Activated CD8-positive, alpha-beta memory T cell treated with anti-CD3 and anti-CD28 coated beads, Interleukin-2, amount 10 ng/mL, durations not matched to agents 7 days and 5 days (primary cell): ENCODE measurements at regions not wholly inside any gene's neighbourhood (a gene's known extent, or its start where the extent isn't known, plus 50 kb on each side); places are given as distances from the start of the nearest gene placed in this dataset.

Experiments
- ATAC-seq: fragments of 150-1000 bp; cut with Tn5 transposase; one replicate; pipeline ENCODE4 v1.10.0; 2021; ENCODE audit warnings: moderate library complexity
- CTCF ChIA-PET: fragments of 350-600 bp; sonication (Branson Sonifier 250); formaldehyde crosslinking; loops from one replicate; lab custom pipeline; 2021; ENCODE audit warnings: antibody characterized with exemption; lab: Charles Lee
- DNase-seq: peaks from one replicate; pipeline ENCODE4 v3.0.0-alpha.2; 2020
- H3K27ac Mint-ChIP-seq: one replicate; pipeline ENCODE4 v1.8.0; 2021; ENCODE audit warnings: mild to moderate bottlenecking, mixed read lengths
- H3K27me3 Mint-ChIP-seq: one replicate; pipeline ENCODE4 v1.8.0; 2021; ENCODE audit warnings: mixed read lengths
- H3K36me3 Mint-ChIP-seq: one replicate; pipeline ENCODE4 v1.8.0; 2021; ENCODE audit warnings: mild to moderate bottlenecking, mixed read lengths
- H3K4me1 Mint-ChIP-seq: one replicate; pipeline ENCODE4 v1.8.0; 2021; ENCODE audit warnings: mixed read lengths
- H3K4me3 Mint-ChIP-seq: one replicate; pipeline ENCODE4 v1.8.0; 2021; ENCODE audit warnings: mild to moderate bottlenecking, moderate library complexity, mixed read lengths
- H3K9me3 Mint-ChIP-seq: one replicate; pipeline ENCODE4 v1.8.0; 2022; ENCODE audit warnings: low read depth, mixed read lengths

DNA sequence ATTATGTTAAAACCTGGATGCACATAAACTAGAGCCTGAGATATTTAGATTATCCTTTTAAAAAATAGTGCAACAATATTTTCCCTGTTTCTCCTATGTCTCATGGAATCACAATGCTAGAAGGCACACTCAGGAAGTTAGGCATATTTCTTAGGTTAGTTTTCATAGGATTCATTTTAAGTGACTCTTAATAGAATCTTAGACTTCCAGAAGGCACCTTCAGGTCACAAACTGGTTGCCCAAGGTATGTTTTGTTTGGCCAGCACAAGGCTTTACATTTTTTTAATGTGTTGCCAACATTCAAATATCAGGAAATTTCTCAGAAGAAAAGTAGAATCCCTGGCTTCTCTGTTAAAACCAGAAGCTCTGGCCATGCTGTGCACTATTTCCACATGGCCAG lies 129.3 kb downstream of the LNPK start:
- H3K9me3 Mint-ChIP-seq: no peaks in the 10 kb centered on the region
- ATAC-seq: no peak
- CTCF ChIA-PET: no interaction called here
- H3K27me3 Mint-ChIP-seq: peaks cover 28% of the 10 kb centered on the region
- no peak overlapping the region for H3K4me3 Mint-ChIP-seq
- no peak for DNase-seq
- no peaks in the 10 kb centered on the region for H3K4me1 Mint-ChIP-seq
- H3K27ac Mint-ChIP-seq: no peak overlapping the region
- H3K36me3 Mint-ChIP-seq: no peaks in the 10 kb centered on the region

DNA sequence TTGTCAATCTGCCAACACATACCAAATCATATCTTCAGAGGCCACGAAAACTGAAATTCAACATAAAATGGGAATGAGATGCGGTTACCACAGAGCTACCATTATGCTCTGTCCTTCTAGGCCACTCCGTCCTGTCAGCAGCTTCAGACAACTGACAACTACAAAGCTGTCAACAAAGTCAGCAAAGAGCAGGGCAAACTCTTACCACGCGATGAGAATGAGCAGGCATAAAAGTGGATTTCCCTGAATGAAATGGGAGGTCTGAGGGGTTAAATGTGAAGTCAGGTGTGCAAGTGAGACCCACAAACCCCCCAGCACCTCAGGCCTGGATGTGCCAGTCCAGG lies 130.1 kb downstream of the LNPK start:
- Mint-ChIP-seq H3K4me3 (no peak overlapping the region), H3K4me1 (no peaks in the 10 kb centered on the region), H3K27me3 (peaks cover 28% of the 10 kb centered on the region), H3K27ac (no peak overlapping the region), H3K9me3 (no peaks in the 10 kb centered on the region), H3K36me3 (no peaks in the 10 kb centered on the region)
- CTCF ChIA-PET: no interaction called here
- no peak for DNase-seq
- no peak for ATAC-seq

DNA sequence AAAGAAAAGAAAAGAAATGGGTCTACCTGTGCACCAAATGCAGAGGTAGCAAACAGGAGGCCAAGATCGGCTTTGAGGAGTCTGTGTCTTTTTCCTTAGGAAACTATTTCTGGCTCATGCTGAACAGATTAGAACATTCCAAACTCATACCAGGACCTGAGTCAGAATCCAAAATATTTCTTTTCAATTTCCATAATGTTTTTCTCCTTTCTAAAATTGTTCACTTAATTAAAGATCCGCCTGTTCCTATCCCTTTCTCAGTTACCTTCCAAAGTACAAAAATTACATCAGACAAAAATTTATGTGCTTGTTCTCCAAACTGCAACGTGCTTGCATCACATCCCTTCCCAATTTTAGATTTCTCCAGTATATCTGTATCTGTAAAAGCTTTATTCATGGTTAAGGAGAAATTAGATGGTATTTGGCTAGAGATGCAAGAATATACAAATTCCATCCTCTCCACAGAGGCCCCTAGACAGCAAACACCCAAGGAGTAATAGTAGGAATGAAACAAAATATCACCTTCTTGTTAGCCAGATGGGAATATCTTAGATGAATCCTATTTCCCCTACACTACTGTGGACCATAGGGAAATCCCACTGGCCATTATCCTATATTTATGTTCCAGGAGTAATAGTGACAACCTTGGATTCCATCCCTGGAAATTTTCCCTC lies 130.6 kb downstream of the LNPK start:
- CTCF ChIA-PET: no interaction called here
- H3K4me1 Mint-ChIP-seq: no peaks in the 10 kb centered on the region
- DNase-seq: no peak
- H3K36me3 Mint-ChIP-seq: no peaks in the 10 kb centered on the region
- no peak overlapping the region for H3K27ac Mint-ChIP-seq
- ATAC-seq: no peak
- no peak overlapping the region for H3K4me3 Mint-ChIP-seq
- peaks cover 28% of the 10 kb centered on the region for H3K27me3 Mint-ChIP-seq
- H3K9me3 Mint-ChIP-seq: no peaks in the 10 kb centered on the region

DNA sequence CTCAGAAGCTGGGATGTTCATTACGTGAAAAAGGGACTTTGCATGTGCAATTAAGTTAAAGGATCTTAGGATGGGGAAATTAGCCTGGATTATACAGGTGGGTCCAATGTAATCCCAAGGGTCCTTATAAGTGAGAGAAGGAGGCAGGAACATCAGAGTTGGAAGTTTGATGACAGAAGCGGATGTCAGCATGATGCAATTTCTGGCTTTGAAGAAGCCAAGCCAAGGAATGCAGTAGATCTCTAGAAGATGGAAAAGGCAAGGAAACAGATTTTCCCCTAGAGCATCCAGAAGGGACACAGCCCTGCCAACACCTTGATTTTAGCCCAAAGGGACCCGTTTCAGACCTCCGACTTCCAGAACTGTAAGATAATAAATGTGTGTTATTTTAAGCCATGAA lies 136.4 kb downstream of the LNPK start:
- H3K4me1 Mint-ChIP-seq: no peaks in the 10 kb centered on the region
- no peak overlapping the region for H3K4me3 Mint-ChIP-seq
- H3K36me3 Mint-ChIP-seq: no peaks in the 10 kb centered on the region
- no peak overlapping the region for H3K27ac Mint-ChIP-seq
- no peaks in the 10 kb centered on the region for H3K9me3 Mint-ChIP-seq
- DNase-seq: no peak
- peaks cover 5% of the 10 kb centered on the region for H3K27me3 Mint-ChIP-seq
- ATAC-seq: no peak
- CTCF ChIA-PET: no interaction called here

DNA sequence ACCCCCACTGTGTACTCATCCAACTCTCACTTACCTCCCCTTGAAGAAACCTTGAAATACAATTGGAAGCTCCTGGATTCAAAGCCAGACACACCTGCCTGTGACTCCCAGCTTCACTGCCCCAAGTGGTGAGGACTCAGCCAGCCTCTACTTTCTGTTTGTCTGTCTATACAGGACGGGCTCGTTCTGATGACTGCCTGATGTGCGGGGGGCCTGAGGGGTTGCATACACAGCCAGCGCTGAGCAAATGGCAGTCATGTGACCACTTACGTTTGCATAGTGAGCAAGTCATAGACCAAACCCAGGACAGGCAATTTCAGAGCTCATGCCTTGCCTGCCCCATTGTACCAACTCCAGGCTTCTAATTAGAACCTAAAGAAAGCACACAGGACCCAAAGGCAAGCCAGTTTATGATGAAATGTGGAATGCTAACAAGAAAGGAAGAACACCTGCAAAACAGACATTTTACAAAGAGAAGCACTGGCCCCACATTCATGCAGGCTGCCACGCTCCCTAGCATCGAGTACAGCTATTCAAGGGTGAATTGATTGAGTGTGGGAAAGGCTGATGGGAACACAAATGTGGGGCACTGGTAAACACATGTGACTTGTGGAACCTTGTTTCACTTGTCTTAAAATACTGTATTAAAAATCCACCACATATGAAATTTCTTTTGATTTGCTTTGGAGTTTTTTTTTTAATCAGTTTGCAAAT lies 137.8 kb downstream of the LNPK start:
- CTCF ChIA-PET: no interaction called here
- no peaks in the 10 kb centered on the region for H3K4me1 Mint-ChIP-seq
- H3K27ac Mint-ChIP-seq: no peak overlapping the region
- ATAC-seq (no peak), DNase-seq (no peak)
- no peaks in the 10 kb centered on the region for H3K9me3 Mint-ChIP-seq
- peaks cover 2% of the 10 kb centered on the region for H3K27me3 Mint-ChIP-seq
- no peak overlapping the region for H3K4me3 Mint-ChIP-seq
- no peaks in the 10 kb centered on the region for H3K36me3 Mint-ChIP-seq

DNA sequence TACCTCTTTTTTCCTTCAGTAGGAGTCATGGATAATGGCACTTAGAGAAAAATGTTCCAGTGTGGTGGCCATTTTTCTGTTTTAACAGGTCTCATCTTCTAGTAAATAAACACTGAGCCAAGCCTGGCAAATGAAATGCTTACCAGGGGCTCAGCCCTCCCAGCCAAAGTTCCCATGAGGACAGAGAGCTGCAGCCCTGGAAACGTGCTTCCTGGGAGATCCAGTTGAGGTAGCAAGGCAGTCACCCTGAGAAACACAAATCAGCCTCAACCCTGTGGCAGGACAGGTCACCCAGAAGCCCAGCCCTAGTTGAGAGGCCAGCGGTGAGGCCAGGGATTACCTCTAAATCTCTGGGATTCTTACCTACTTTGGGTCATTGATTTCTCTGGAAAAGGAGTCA lies 140.1 kb downstream of the LNPK start:
- ATAC-seq (no peak), DNase-seq (no peak)
- no peaks in the 10 kb centered on the region for H3K4me1 Mint-ChIP-seq
- no peaks in the 10 kb centered on the region for H3K36me3 Mint-ChIP-seq
- peaks cover 2% of the 10 kb centered on the region for H3K27me3 Mint-ChIP-seq
- H3K4me3 Mint-ChIP-seq: no peak overlapping the region
- no peaks in the 10 kb centered on the region for H3K9me3 Mint-ChIP-seq
- CTCF ChIA-PET: no interaction called here
- H3K27ac Mint-ChIP-seq: no peak overlapping the region

DNA sequence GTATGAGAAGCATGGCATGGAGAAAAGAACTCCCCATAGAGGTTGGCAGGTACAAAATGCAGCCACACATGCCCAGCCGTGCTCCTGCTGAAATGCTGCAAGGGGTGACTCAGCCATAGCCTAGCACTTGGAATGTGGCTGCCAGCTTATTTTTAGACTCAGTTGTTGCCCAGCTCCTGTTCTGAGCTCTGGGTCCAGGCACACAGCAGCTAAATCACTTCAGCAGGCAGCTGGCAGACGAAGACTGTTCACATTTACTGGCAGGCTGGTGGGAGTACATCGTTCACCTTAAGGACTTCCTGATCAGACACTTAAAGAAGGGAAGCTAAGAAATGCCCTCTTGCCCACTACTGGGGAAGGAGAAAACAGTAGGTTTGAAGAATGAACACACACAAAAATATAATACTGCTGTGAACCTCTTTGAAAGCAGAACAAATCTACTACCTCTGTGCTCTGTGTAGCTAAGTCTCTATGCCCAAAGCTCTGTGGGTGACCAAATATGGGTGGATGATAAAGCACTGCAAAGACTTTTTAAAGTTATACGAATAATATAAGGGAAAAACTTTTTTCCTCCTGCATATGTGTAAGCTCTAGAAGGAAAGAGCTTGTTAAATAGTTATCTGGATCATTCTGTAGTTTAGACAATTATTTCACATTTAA lies 146.1 kb downstream of the LNPK start:
- peaks cover 9% of the 10 kb centered on the region for H3K27me3 Mint-ChIP-seq
- H3K4me3 Mint-ChIP-seq: no peak overlapping the region
- ATAC-seq (no peak), DNase-seq (no peak)
- no peaks in the 10 kb centered on the region for H3K9me3 Mint-ChIP-seq
- no peak overlapping the region for H3K27ac Mint-ChIP-seq
- no peaks in the 10 kb centered on the region for H3K4me1 Mint-ChIP-seq
- CTCF ChIA-PET: no interaction called here
- H3K36me3 Mint-ChIP-seq: no peaks in the 10 kb centered on the region

DNA sequence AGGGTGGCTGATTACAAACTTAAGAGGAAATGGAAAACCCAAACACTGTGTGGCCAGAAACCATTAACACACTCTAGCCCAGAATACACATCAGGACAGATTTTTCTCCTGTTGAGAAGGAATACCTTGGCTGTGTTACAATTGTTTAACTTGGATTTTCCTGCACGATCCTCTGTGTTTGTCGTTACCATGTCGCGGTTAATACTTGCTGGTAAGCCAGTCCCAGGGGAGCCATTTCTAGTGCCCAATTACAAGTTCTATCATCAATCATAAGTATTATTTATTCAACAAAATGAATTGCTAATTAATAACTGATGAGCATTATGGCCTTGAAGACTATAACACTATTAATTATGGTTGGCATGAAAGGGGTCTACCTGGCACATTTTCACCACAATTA lies 146.8 kb downstream of the LNPK start:
- H3K4me1 Mint-ChIP-seq: no peaks in the 10 kb centered on the region
- no peaks in the 10 kb centered on the region for H3K9me3 Mint-ChIP-seq
- H3K4me3 Mint-ChIP-seq: no peak overlapping the region
- CTCF ChIA-PET: no interaction called here
- ATAC-seq: no peak
- H3K27ac Mint-ChIP-seq: no peak overlapping the region
- H3K27me3 Mint-ChIP-seq: peaks cover 10% of the 10 kb centered on the region
- H3K36me3 Mint-ChIP-seq: no peaks in the 10 kb centered on the region
- DNase-seq: no peak

DNA sequence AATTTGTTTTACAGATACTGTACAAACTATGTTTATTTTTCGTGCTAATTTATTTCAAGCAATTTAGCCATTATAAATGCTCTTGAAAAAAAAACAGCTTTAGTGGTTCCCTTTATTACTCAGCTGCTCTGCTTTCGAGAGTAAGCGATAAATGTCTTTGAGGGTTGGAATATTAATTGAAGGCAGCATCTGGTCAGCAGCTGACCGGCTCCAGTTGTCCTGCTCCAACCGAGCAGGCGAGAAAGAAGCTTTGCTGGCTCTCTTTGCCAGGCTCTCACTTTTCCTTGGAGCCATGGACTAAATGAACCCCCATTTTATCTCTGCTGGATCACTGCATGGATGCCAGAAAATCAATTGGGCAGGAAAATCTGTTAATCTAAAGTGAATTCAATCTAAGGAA lies 147.4 kb downstream of the LNPK start:
- H3K27ac Mint-ChIP-seq: no peak overlapping the region
- no peaks in the 10 kb centered on the region for H3K4me1 Mint-ChIP-seq
- no peaks in the 10 kb centered on the region for H3K36me3 Mint-ChIP-seq
- CTCF ChIA-PET: no interaction called here
- no peak for ATAC-seq
- DNase-seq: no peak
- H3K27me3 Mint-ChIP-seq: peaks cover 10% of the 10 kb centered on the region
- no peaks in the 10 kb centered on the region for H3K9me3 Mint-ChIP-seq
- no peak overlapping the region for H3K4me3 Mint-ChIP-seq

DNA sequence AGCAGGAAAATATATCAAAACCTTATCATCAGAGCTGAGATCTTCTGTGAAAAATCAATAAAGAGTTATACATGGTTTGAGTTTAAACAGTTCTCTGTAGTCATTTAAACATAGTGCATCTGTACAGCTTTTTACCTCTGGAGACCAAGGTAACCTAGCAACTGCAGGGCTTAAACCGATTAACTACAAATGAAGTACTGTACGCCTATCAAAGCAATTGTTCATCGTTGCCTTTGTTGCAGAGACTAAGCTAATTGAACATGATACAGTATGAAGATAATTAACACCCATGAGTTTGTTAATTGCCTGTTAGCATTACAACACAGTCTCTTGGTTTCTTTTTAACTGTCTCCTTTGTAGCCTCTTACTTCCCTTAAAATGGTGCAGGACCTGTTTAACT lies 147.9 kb downstream of the LNPK start:
- H3K36me3 Mint-ChIP-seq: no peaks in the 10 kb centered on the region
- DNase-seq (no peak), ATAC-seq (no peak)
- no peaks in the 10 kb centered on the region for H3K4me1 Mint-ChIP-seq
- CTCF ChIA-PET: no interaction called here
- no peak overlapping the region for H3K27ac Mint-ChIP-seq
- H3K27me3 Mint-ChIP-seq: peaks cover 10% of the 10 kb centered on the region
- H3K4me3 Mint-ChIP-seq: no peak overlapping the region
- H3K9me3 Mint-ChIP-seq: no peaks in the 10 kb centered on the region

DNA sequence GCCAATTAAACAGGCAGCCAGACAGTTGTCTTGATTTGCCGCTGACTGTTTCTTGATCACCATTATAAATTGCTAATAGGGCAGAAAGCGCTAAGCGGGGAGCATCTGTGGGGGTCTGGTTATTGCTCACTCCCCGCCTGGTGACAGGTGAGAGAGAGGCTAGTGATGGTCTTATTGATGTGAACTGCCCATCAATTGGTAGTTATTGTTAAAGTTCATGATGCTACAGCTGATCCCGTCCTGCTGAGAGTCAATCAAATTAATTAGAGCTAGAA lies 148.5 kb downstream of the LNPK start:
- Mint-ChIP-seq H3K27ac (no peak overlapping the region), H3K27me3 (peaks cover 10% of the 10 kb centered on the region), H3K36me3 (no peaks in the 10 kb centered on the region), H3K9me3 (no peaks in the 10 kb centered on the region), H3K4me3 (no peak overlapping the region), H3K4me1 (no peaks in the 10 kb centered on the region)
- CTCF ChIA-PET: no interaction called here
- DNase-seq (no peak), ATAC-seq (no peak)

DNA sequence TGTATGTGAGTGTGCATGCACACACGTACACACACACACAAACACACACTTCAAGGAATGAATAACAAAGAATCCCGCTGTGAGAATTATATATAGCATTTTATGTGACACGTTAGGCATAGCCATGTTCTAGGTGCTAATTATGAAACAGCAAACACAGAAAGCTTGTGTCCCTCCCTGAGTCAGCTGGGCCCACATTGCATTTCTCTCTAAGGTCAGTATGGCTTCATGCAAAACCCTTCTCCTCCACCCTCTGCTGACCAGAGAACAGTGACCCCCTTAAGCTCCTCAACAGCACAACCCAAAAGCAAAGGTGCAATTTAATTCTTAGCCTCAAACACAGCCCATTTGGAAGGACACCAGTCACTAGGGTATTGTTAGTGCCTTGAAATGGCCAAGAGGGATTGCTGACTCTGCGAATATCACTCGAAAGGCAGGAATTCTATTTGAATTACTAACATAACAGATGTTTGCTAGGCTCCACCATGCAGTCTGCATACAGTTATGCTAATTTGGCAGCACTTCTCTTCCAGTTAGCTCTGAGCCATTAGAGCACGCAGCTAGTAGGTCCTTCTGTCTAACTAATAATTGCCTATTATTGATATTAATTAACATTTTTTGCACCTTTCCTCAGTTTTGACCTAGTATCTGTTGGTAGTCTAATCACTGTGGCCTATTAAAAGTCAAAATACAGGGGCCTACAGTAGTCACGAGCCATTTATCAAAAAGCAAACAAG lies 149.0 kb downstream of the LNPK start:
- no peaks in the 10 kb centered on the region for H3K36me3 Mint-ChIP-seq
- H3K27ac Mint-ChIP-seq: no peak overlapping the region
- H3K4me1 Mint-ChIP-seq: no peaks in the 10 kb centered on the region
- peaks cover 10% of the 10 kb centered on the region for H3K27me3 Mint-ChIP-seq
- no peaks in the 10 kb centered on the region for H3K9me3 Mint-ChIP-seq
- no peak overlapping the region for H3K4me3 Mint-ChIP-seq
- CTCF ChIA-PET: no interaction called here
- no peak for ATAC-seq
- DNase-seq: no peak

DNA sequence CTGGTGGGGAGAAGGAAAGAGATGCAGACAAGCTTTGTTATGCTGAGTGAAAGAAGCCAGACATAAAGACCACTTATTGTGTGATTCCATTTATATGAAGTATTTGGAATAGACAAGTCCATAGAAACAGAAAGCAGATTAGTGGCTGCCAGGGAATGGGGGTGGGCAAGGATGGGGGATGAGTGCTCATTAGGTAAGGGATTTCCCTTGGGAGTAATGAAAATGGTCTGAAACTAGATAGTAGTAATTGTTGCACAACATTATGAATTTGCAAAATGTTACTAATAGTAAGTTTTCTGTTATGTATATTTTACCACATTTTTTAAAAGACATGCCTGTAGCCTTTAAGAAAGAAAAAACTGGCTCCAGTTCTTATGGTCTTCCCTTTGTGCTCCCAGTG lies 154.9 kb downstream of the LNPK start:
- DNase-seq (no peak), ATAC-seq (no peak)
- CTCF ChIA-PET: no interaction called here
- Mint-ChIP-seq H3K27ac (no peak overlapping the region), H3K4me1 (no peaks in the 10 kb centered on the region), H3K27me3 (peaks cover 15% of the 10 kb centered on the region), H3K36me3 (no peaks in the 10 kb centered on the region), H3K4me3 (no peak overlapping the region), H3K9me3 (no peaks in the 10 kb centered on the region)

DNA sequence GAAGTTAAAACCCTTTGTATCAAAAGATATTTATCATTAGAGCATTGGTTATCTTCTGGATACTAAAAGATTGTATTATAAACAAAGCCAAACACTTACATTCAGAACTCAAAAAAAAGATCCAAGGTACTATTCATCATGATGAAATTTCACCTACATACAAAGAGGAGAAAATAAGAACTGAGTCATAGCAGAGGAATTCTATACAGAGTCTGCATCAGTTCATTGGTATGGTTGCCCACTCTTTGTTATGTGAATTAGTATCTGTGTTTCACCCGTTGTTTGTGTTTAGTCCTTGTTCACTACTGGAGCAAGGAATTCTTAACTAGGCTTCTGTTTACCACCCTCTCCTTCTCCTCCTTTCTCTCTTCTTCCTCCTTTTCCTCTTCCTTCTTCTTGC lies 157.9 kb downstream of the LNPK start:
- no peak for ATAC-seq
- no peak overlapping the region for H3K27ac Mint-ChIP-seq
- H3K4me1 Mint-ChIP-seq: no peaks in the 10 kb centered on the region
- H3K36me3 Mint-ChIP-seq: no peaks in the 10 kb centered on the region
- CTCF ChIA-PET: no interaction called here
- no peak overlapping the region for H3K4me3 Mint-ChIP-seq
- H3K9me3 Mint-ChIP-seq: no peaks in the 10 kb centered on the region
- peaks cover 13% of the 10 kb centered on the region for H3K27me3 Mint-ChIP-seq
- no peak for DNase-seq
